ENCODE measurements at regions not wholly inside any gene's neighbourhood (a gene's known extent, or its start where the extent isn't known, plus 50 kb on each side); places are given as distances from the start of the nearest gene placed in this dataset.

DNA sequence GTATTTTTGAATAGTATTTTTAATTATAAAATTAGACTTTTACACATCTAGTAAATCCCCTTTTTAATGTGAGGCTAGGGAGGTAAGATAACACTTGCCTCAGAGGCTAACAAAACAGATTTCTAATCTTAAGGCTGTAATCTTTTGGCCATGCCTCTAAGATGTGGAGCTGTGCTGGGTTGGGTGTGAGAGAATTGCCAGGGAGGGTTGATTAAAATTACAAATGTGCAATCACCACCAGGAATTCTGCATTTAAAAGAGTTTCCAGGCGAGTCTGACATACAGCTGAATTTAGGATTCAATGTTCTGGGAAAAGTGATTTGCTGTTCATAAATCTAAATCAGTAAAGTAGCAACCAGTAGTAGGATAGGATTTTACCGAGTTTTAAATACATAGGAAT, 73.3 kb downstream of the NUDT12 start:
- intact Hi-C loops (cut with micrococcal nuclease; ENCODE audit: unreplicated experiment): no loop called here
- DNase-seq (ENCODE audit: low read depth, low spot score): no peak
- no TSS peak for BruUV-seq (replicated peaks)
- no peaks in the 10 kb centered on the region for H3K36me3 ChIP-seq (ENCODE audit: control insufficient read depth, insufficient read depth, low read length)
- CTCF ChIA-PET: no interaction called here
- H3K9me3 ChIP-seq (ENCODE audit: control insufficient read depth, insufficient read depth, low read depth, low read length): 0 out of 2 replicates have a peak, but pooled peaks cover 1% of the 10 kb centered on the region
- in situ Hi-C loops (cut with HindIII; ENCODE audit: low pct_unique_long_range_greater_than_20kb, low sequenced_read_pairs): no loop called here
- no peak for TF ChIP-seq TCF7L2 (IDR thresholded peaks at IDR 0.05; ENCODE audit: low read depth, low read length)
- TF ChIP-seq POLR2AphosphoS5 (IDR thresholded peaks at IDR 0.05; ENCODE audit: low read depth, low read length): no peak
- no peak for TF ChIP-seq SIN3A (IDR thresholded peaks at IDR 0.05; ENCODE audit: borderline replicate concordance, insufficient read depth, low read depth, low read length)
- TF ChIP-seq, protein P1, sequence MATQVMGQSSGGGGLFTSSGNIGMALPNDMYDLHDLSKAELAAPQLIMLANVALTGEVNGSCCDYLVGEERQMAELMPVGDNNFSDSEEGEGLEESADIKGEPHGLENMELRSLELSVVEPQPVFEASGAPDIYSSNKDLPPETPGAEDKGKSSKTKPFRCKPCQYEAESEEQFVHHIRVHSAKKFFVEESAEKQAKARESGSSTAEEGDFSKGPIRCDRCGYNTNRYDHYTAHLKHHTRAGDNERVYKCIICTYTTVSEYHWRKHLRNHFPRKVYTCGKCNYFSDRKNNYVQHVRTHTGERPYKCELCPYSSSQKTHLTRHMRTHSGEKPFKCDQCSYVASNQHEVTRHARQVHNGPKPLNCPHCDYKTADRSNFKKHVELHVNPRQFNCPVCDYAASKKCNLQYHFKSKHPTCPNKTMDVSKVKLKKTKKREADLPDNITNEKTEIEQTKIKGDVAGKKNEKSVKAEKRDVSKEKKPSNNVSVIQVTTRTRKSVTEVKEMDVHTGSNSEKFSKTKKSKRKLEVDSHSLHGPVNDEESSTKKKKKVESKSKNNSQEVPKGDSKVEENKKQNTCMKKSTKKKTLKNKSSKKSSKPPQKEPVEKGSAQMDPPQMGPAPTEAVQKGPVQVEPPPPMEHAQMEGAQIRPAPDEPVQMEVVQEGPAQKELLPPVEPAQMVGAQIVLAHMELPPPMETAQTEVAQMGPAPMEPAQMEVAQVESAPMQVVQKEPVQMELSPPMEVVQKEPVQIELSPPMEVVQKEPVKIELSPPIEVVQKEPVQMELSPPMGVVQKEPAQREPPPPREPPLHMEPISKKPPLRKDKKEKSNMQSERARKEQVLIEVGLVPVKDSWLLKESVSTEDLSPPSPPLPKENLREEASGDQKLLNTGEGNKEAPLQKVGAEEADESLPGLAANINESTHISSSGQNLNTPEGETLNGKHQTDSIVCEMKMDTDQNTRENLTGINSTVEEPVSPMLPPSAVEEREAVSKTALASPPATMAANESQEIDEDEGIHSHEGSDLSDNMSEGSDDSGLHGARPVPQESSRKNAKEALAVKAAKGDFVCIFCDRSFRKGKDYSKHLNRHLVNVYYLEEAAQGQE (IDR thresholded peaks at IDR 0.05; ENCODE audit: insufficient read depth in 1 of 2, low read depth in 2 of 2, low read length in 1 of 2): no peak
- TF ChIP-seq, protein P2, sequence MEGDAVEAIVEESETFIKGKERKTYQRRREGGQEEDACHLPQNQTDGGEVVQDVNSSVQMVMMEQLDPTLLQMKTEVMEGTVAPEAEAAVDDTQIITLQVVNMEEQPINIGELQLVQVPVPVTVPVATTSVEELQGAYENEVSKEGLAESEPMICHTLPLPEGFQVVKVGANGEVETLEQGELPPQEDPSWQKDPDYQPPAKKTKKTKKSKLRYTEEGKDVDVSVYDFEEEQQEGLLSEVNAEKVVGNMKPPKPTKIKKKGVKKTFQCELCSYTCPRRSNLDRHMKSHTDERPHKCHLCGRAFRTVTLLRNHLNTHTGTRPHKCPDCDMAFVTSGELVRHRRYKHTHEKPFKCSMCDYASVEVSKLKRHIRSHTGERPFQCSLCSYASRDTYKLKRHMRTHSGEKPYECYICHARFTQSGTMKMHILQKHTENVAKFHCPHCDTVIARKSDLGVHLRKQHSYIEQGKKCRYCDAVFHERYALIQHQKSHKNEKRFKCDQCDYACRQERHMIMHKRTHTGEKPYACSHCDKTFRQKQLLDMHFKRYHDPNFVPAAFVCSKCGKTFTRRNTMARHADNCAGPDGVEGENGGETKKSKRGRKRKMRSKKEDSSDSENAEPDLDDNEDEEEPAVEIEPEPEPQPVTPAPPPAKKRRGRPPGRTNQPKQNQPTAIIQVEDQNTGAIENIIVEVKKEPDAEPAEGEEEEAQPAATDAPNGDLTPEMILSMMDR (IDR thresholded peaks at IDR 0.05): no peak
- no peaks in the 10 kb centered on the region for H3K27me3 ChIP-seq (ENCODE audit: control insufficient read depth, insufficient read depth, low read length)
- H3K27ac ChIP-seq (ENCODE audit: low read length): no peak overlapping the region
- no peak for ATAC-seq
- POLR2A ChIA-PET: no interaction called here
- H3K4me1 ChIP-seq (ENCODE audit: control insufficient read depth, insufficient read depth, low read length): no peaks in the 10 kb centered on the region
- no peak overlapping the region for H3K4me3 ChIP-seq (ENCODE audit: low read depth in 2 of 2, low read length in 2 of 2)

DNA sequence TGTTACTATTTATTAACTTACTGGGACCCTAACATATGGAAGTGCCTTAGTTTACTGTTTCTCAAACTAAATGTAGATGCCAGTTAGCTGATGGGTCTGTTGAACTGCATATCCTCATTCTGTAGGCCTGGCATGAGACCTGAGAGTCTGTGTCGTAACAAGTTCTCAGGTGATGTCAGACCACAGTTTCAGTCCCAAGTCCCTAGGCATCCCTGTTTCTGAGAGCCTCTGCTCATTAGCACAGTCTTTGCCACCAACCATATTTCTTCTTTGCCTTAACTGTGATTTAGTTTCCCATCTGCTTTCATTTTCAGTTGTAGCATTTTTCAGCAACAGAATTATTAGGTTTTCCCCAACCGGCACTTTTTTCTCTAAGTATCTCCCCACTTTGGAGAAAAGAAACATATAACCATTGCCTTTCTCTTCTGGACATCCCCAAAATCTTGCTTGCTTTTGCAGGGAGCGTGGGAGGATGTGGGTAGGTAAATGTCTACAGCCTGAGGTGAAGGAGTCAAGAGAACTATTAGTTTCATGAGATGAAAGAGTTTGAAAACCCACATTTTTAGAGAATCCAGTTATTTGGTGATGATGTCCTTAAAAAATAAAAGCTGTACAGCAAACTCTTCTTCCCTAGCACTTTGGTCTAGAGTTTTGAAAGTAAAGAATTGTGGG, 74.6 kb downstream of the NUDT12 start:
- ChIA-PET POLR2A (no interaction called here), CTCF (no interaction called here)
- Histone ChIP-seq H3K4me1 (ENCODE audit: control insufficient read depth, insufficient read depth, low read length) (no peaks in the 10 kb centered on the region), H3K9me3 (ENCODE audit: control insufficient read depth, insufficient read depth, low read depth, low read length) (no peaks in the 10 kb centered on the region), H3K36me3 (ENCODE audit: control insufficient read depth, insufficient read depth, low read length) (no peaks in the 10 kb centered on the region), H3K27ac (ENCODE audit: low read length) (no peak overlapping the region), H3K4me3 (ENCODE audit: low read depth in 2 of 2, low read length in 2 of 2) (no peak overlapping the region), H3K27me3 (ENCODE audit: control insufficient read depth, insufficient read depth, low read length) (no peaks in the 10 kb centered on the region)
- no peak for ATAC-seq
- BruUV-seq (replicated peaks): no TSS peak
- TF ChIP-seq SIN3A (IDR thresholded peaks at IDR 0.05; ENCODE audit: borderline replicate concordance, insufficient read depth, low read depth, low read length) (no peak), TCF7L2 (IDR thresholded peaks at IDR 0.05; ENCODE audit: low read depth, low read length) (no peak), POLR2AphosphoS5 (IDR thresholded peaks at IDR 0.05; ENCODE audit: low read depth, low read length) (no peak)
- TF ChIP-seq, protein P1 (IDR thresholded peaks at IDR 0.05; ENCODE audit: insufficient read depth in 1 of 2, low read depth in 2 of 2, low read length in 1 of 2): no peak
- TF ChIP-seq, protein P2 (IDR thresholded peaks at IDR 0.05): no peak
- in situ Hi-C loops (cut with HindIII; ENCODE audit: low pct_unique_long_range_greater_than_20kb, low sequenced_read_pairs): no loop called here
- no peak for DNase-seq (ENCODE audit: low read depth, low spot score)
- intact Hi-C loops (cut with micrococcal nuclease; ENCODE audit: unreplicated experiment): no loop called here

Data from Panc1 (cell line).